Pancreas (tissue), 10 donors: ENCODE measurements at regions not wholly inside any gene's neighbourhood (a gene's known extent, or its start where the extent isn't known, plus 50 kb on each side); places are given as distances from the start of the nearest gene placed in this dataset.

Experiments
- ATAC-seq, 4 donors: fragments of 200-7000 bp; cut with Tn5 transposase; one replicate each; pipeline versions ENCODE4 v1.8.0 to v1.9.1; 2020; ENCODE audit warnings: mild to moderate bottlenecking in 4 of 4, moderate library complexity in 4 of 4
- DNase-seq, 6 donors: peaks; one replicate each; pipeline ENCODE4 v3.0.0-alpha.2; 2020
- FAIRE-seq: peaks from 2 replicates; lab custom pipeline; 2012; peaks lifted over from hg19 to GRCh38; lab: Jason Lieb, UNC
- H3K27ac ChIP-seq, 4 donors: fragments of 200-600 bp; sonication (generic); 1 replicate in 3 of 4; 2 replicates in 1 of 4; pipeline versions ENCODE4 v1.5.0 to v1.8.0; 2020
- H3K27me3 ChIP-seq, 4 donors: fragments of 200-600 bp; one replicate each; pipeline ENCODE4 v1.8.0; 2021
- H3K36me3 ChIP-seq, 3 donors: fragments of 200-600 bp; sonication (generic) in 1 of 3; one replicate each; pipeline versions ENCODE4 v1.5.0 to v1.8.0; 2020 to 2021
- H3K4me1 ChIP-seq, 3 donors: fragments of 200-600 bp; one replicate each; pipeline ENCODE4 v1.8.0; 2021
- H3K4me3 ChIP-seq, 4 donors: fragments of 200-600 bp; sonication (generic) in 2 of 4; one replicate each; pipeline versions ENCODE4 v1.5.0 to v1.8.0; 2020 to 2021
- H3K9me3 ChIP-seq, 4 donors: fragments of 200-600 bp; one replicate each; pipeline ENCODE4 v1.8.0; 2021
- CTCF ChIP-seq, 4 donors: fragments of 200-600 bp; sonication (generic) in 3 of 4; IDR thresholded peaks; one replicate each; pipeline versions ENCODE4 v1.5.0 to v1.8.0; 2021; ENCODE audit warnings: antibody characterized with exemption in 4 of 4
- WGBS, 2 donors: extraction: QIAGEN DNeasy Blood & Tissue Kit; methylation state at CpG; one replicate each; pipeline ENCODE4 v1.1.7; 2013; 5-methylcytosine and 5-hydroxymethylcytosine counted together
- intact Hi-C, 3 donors: fragments of 100-400 bp; cut with DNase I; formaldehyde crosslinking; loops; one replicate each; pipeline versions ENCODE4 v1.11.1 to v1.14.2; 2022
- donor health status: healthy with polysubstance abuse.
- donor health status: DM: no; HTN: no; CAD: no; lungs with moderate emphysema.
- donor health status: DM: no; HTN: no; CAD: no.
- donor health status: control.
- donor health status: control.
- donor health status: Bipolar disorder and iron deficiency.
- donor health status: DM: yes; HTN: yes; CAD: no.
- donor health status: DM: no; HTN: no; CAD: no.
- donor health status: DM: no; HTN: no; CAD: no.
- donor health status: DM: yes; HTN: yes; CAD: no.

DNA sequence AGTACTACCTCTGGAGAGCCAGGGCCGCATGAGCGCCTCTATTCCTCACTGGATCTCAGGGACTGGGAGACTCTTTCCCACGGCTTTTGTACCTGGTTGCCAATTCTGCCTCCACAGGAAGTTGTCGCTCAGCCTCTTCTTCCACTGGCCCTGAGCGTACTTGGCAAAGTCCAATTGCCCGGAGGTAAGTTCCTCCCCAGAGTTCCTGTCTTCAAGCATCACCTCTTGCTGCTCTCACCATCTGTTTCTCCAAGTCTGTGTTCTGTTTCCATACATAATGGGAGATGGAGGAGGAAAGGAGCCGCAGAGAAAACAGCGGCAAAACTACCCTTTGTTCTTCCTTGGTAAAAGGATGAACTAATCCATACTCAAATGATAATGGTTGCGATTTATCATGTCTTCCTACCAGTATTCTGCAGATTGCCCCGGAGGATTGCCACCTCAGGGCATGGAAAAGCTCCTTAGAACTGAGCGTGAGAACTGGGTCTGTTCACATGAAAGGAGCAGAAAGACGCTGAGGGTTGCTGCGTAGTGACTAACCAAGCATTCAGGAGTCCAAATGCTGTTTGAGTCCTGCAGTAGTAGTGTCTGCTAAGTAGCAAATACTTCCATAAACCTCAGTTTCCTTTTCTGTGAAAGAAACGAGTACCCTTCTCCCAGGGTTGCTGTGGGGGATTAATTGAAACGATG lies 170.2 kb upstream of the GLI3 start:
- FAIRE-seq (no peak), ATAC-seq (no peak), DNase-seq (no peak)
- no peaks in the 10 kb centered on the region for H3K36me3 ChIP-seq
- no peaks in the 10 kb centered on the region for H3K9me3 ChIP-seq
- H3K4me3 ChIP-seq, result no peak overlapping the region
- 67 to 81% methylated on average over 15 of the region's 15 CpGs for WGBS, 2 donors
- no peaks in the 10 kb centered on the region for H3K27me3 ChIP-seq
- no peak overlapping the region for H3K27ac ChIP-seq
- intact Hi-C loops, result no loop called here
- H3K4me1 ChIP-seq, result no peaks in the 10 kb centered on the region
- no peak for TF ChIP-seq CTCF (IDR thresholded peaks at IDR 0.05)

DNA sequence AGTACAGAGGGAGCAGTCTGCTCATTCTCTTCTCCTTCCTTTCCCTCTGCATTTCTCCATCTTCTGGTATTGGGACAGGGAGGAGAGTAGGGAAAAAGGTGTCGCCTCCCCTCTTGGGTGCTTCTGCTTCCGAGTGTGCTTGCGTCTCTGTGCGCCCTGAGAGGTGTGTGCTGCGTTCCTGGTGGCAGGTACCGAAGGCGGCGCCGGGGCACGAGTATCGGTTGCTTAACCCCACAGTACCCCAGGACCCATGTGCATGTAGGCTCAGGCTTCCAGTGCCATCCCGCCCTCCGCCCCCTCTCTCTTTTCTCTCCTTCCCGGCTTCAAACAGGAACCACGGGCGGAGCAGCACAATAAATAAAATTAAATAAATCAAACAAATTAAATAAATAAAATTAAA lies 169.3 kb upstream of the GLI3 start:
- WGBS, 2 donors, result 79 to 85% methylated on average over 16 of the region's 16 CpGs
- Histone ChIP-seq H3K9me3 (no peaks in the 10 kb centered on the region), H3K27me3 (no peaks in the 10 kb centered on the region), H3K36me3 (no peaks in the 10 kb centered on the region), H3K27ac (no peak overlapping the region), H3K4me3 (no peak overlapping the region), H3K4me1 (no peaks in the 10 kb centered on the region)
- no peak for ATAC-seq
- no peak for DNase-seq
- intact Hi-C loops, result no loop called here
- no peak for TF ChIP-seq CTCF (IDR thresholded peaks at IDR 0.05)
- no peak for FAIRE-seq

GRCh38 chr7:42405782-42406181 lies 168.8 kb upstream of the GLI3 start:
- no peak overlapping the region for H3K4me3 ChIP-seq
- DNase-seq, result no peak
- intact Hi-C loops, result no loop called here
- H3K27me3 ChIP-seq, result no peaks in the 10 kb centered on the region
- no peaks in the 10 kb centered on the region for H3K4me1 ChIP-seq
- H3K9me3 ChIP-seq, result no peaks in the 10 kb centered on the region
- TF ChIP-seq CTCF (IDR thresholded peaks at IDR 0.05), result no peak
- no peaks in the 10 kb centered on the region for H3K36me3 ChIP-seq
- H3K27ac ChIP-seq, result no peak overlapping the region
- no peak for FAIRE-seq
- WGBS, 2 donors, result 51 to 58% methylated on average over 1 of the region's 1 CpG
- no peak for ATAC-seq

DNA sequence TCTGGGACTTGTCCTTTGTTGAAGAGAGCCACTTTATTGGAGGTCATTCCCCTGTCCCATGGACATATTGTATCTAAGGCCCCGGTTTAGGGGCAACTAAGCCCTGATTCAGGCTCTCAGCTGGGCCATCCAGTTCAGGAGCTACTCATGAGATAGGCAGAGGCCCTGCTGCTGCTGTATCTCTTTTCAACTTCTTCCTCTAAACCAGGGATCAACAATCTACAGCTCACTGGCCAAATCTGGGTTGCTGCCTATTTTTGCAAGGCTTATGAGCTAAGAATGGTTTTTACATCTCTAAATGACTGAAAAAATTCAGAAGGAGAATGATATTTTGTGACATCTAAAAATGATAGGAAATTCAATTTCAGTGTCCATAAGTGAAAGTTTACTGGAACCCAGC lies 166.8 kb upstream of the GLI3 start:
- 51 to 64% methylated on average over 1 of the region's 1 CpG for WGBS, 2 donors
- Histone ChIP-seq H3K36me3 (no peaks in the 10 kb centered on the region), H3K27ac (no peak overlapping the region), H3K27me3 (peaks cover 0 to 4% (median 0%) of the 10 kb centered on the region in 4 donors), H3K9me3 (no peaks in the 10 kb centered on the region), H3K4me3 (no peak overlapping the region), H3K4me1 (no peaks in the 10 kb centered on the region)
- intact Hi-C loops, result no loop called here
- no peak for ATAC-seq
- TF ChIP-seq CTCF (IDR thresholded peaks at IDR 0.05), result no peak
- FAIRE-seq, result no peak
- DNase-seq, result no peak

- intact Hi-C loops, result no loop called here
- DNase-seq, result no peak
- Histone ChIP-seq H3K9me3 (no peaks in the 10 kb centered on the region), H3K27me3 (peaks cover 0 to 9% (median 4%) of the 10 kb centered on the region in 4 donors), H3K4me3 (no peak overlapping the region), H3K27ac (no peak overlapping the region), H3K36me3 (no peaks in the 10 kb centered on the region), H3K4me1 (no peaks in the 10 kb centered on the region)
- FAIRE-seq, result no peak
- no peak for ATAC-seq
- TF ChIP-seq CTCF (IDR thresholded peaks at IDR 0.05), result no peak
- 70 to 80% methylated on average over 7 of the region's 7 CpGs for WGBS, 2 donors
These were observed 164.0 kb upstream of the GLI3 start for GRCh38 chr7:42400961-42401360.
